K562 (cell line): ENCODE measurements at regions not wholly inside any gene's neighbourhood (a gene's known extent, or its start where the extent isn't known, plus 50 kb on each side); places are given as distances from the start of the nearest gene placed in this dataset.

Experiments
- ATAC-seq: fragments of 200-7000 bp; cut with Tn5 transposase; 3 replicates; pipeline ENCODE4 v1.9.1; 2020; ENCODE audit warnings: moderate library complexity
- BruUV-seq: library from RNA; stranded (reverse); fragments of 400-500 nt; replicated peaks from 2 replicates; lab custom pipeline; 2021; lab: Mats Ljungman, UMichigan
- CTCF ChIA-PET: fragments of 300-600 bp; formaldehyde crosslinking; extraction: SDS; loops from one replicate; lab custom pipeline; 2021; ENCODE audit warnings: low intra/inter-chr PET ratio; lab: Yijun Ruan, JAX
- POLR2A ChIA-PET: fragments of 300-600, 350-650 bp; sonication (Branson Sonifier 250); formaldehyde crosslinking; extraction: SDS; loops from one replicate; lab custom pipeline; 2021; ENCODE audit warnings: antibody characterized with exemption, inconsistent platforms; lab: Yijun Ruan, JAX
- DNase-seq, 4 experiments: peaks; one replicate each; pipeline versions ENCODE4 v3.0.0 to v3.0.0-alpha.2; 2011 to 2018; ENCODE audit warnings: low spot score in 3 of 4, mixed read lengths in 3 of 4; ENCODE audit errors: extremely low read depth in 1 of 4
- FAIRE-seq: peaks from 2 replicates; lab custom pipeline; 2011; peaks lifted over from hg19 to GRCh38; lab: Jason Lieb, UNC
- H2AFZ ChIP-seq: 2 replicates; pipeline ENCODE4 v1.6.0; 2011; ENCODE audit warnings: low read depth, low read length, control low read depth, inconsistent platforms
- H3K27ac ChIP-seq: fragments of 200-600 bp; 3 replicates; pipeline ENCODE4 v1.8.0; 2011; ENCODE audit warnings: low read depth, mild to moderate bottlenecking, control low read depth, inconsistent platforms, low read length, moderate library complexity, mixed read lengths; ENCODE audit errors: extremely low read depth
- H3K27me3 ChIP-seq, 2 experiments: fragments of 300-600 bp in 1 of 2; 2 replicates in 1 of 2; 3 replicates in 1 of 2; pipeline versions ENCODE4 v1.6.0 to v1.8.0; 2011; ENCODE audit warnings: inconsistent platforms in 2 of 2, low read length in 2 of 2, mild to moderate bottlenecking in 1 of 2, mixed read lengths in 1 of 2, moderate library complexity in 1 of 2; ENCODE audit not compliant: control insufficient read depth in 2 of 2, insufficient read depth in 2 of 2
- H3K36me3 ChIP-seq: fragments of 300-600 bp; 3 replicates; pipeline ENCODE4 v1.8.0; 2011; ENCODE audit warnings: mild to moderate bottlenecking, low read length, inconsistent platforms; ENCODE audit not compliant: control insufficient read depth, insufficient read depth
- H3K4me1 ChIP-seq, 2 experiments: fragments of 200-600 bp in 1 of 2; replicated peaks in 1 of 2; 2 replicates in 1 of 2; 3 replicates in 1 of 2; pipeline versions ENCODE4 v1.5.1 to v1.8.0; 2011; ENCODE audit warnings: inconsistent platforms in 2 of 2, low read length in 2 of 2, mild to moderate bottlenecking in 1 of 2, mixed read lengths in 1 of 2, moderate library complexity in 1 of 2; ENCODE audit not compliant: control insufficient read depth in 2 of 2, insufficient read depth in 2 of 2
- H3K4me2 ChIP-seq: 2 replicates; pipeline ENCODE4 v1.6.1; 2011; ENCODE audit warnings: low read length, control low read depth, inconsistent platforms, mixed read lengths; ENCODE audit not compliant: insufficient read depth
- H3K4me3 ChIP-seq: fragments of 200-600 bp; sonication (generic), shearing (Covaris generic); 2 replicates; pipeline ENCODE4 v1.5.1; 2016; ENCODE audit warnings: control low read depth, inconsistent platforms
- H3K79me2 ChIP-seq: fragments of 200-600 bp; 3 replicates; pipeline ENCODE4 v1.8.0; 2011; ENCODE audit warnings: low read length, inconsistent platforms; ENCODE audit not compliant: control insufficient read depth, insufficient read depth
- H3K9ac ChIP-seq, 2 experiments: 2 replicates each; pipeline versions ENCODE4 v1.6.0 to v1.6.1; 2011; ENCODE audit warnings: low read depth in 2 of 2, low read length in 2 of 2, control low read depth in 1 of 2, inconsistent platforms in 1 of 2, mild to moderate bottlenecking in 1 of 2, mixed read lengths in 1 of 2; ENCODE audit not compliant: insufficient read depth in 1 of 2
- H3K9me1 ChIP-seq: one replicate; pipeline ENCODE4 v1.6.0; 2011; ENCODE audit warnings: inconsistent platforms, mild to moderate bottlenecking, low read length, moderate library complexity; ENCODE audit not compliant: control insufficient read depth, insufficient read depth
- H3K9me3 ChIP-seq: replicated peaks from 2 replicates; pipeline ENCODE4 v1.5.1; 2011; ENCODE audit warnings: low read depth, low read length, inconsistent platforms; ENCODE audit not compliant: control insufficient read depth, insufficient read depth
- H4K20me1 ChIP-seq: replicated peaks from 2 replicates; pipeline ENCODE4 v1.6.1; 2011; ENCODE audit warnings: low read length, inconsistent platforms, mixed read lengths; ENCODE audit not compliant: control insufficient read depth, insufficient read depth
- MBD2 ChIP-seq: sonication (generic); IDR thresholded peaks from 2 replicates; pipeline ENCODE4 v1.6.1; 2016; ENCODE audit warnings: low read depth, borderline replicate concordance
- MLLT1 ChIP-seq, 2 experiments: fragments of 450-650 bp; IDR thresholded peaks; 2 replicates each; pipeline ENCODE4 v1.6.1; 2016
- PHTF2 ChIP-seq: fragments of 250-450 bp; sonication (Bioruptor Pico); IDR thresholded peaks from 2 replicates; pipeline ENCODE4 v1.5.0; 2021; ENCODE audit warnings: mild to moderate bottlenecking
- POLR2A ChIP-seq: fragments of 450-650 bp; conservative IDR thresholded peaks from 2 replicates; pipeline ENCODE4 v1.6.1; 2016
- USF1 ChIP-seq: sonication (generic); formaldehyde crosslinking; IDR thresholded peaks from 2 replicates; pipeline ENCODE4 v1.9.0; 2022; ENCODE audit warnings: mild to moderate bottlenecking, missing genetic modification reagents
- ZBTB12 ChIP-seq: fragments of 250-450 bp; sonication (Bioruptor Pico); IDR thresholded peaks from 2 replicates; pipeline ENCODE4 v1.4.0; 2020
- ZNF277 ChIP-seq: fragments of 250-450 bp; sonication (Bioruptor Pico); IDR thresholded peaks from 2 replicates; pipeline ENCODE4 v1.8.0; 2022; ENCODE audit warnings: inconsistent platforms, mild to moderate bottlenecking, moderate library complexity, borderline replicate concordance
- ZNF324 ChIP-seq: fragments of 250-450 bp; sonication (Bioruptor Pico); IDR thresholded peaks from 2 replicates; pipeline ENCODE4 v1.4.0; 2020; ENCODE audit warnings: mild to moderate bottlenecking
- WGBS: fragments of 100-300 bp; shearing (Covaris generic); methylation state at CpG from one replicate; pipeline ENCODE4 v1.1.6; 2016; ENCODE audit warnings: low coverage, mixed read lengths; ENCODE audit not compliant: insufficient coverage; ENCODE audit errors: missing lambda C conversion rate; 5-methylcytosine and 5-hydroxymethylcytosine counted together
- in situ Hi-C: fragments of 300-500 bp; cut with MboI; formaldehyde crosslinking; loops from 4 replicates; pipeline ENCODE4 v1.15.0; 2018; ENCODE audit warnings: inconsistent platforms, mixed read lengths
- intact Hi-C: fragments of 100-400 bp; cut with micrococcal nuclease; formaldehyde crosslinking; loops from 2 replicates; pipeline ENCODE4 v1.14.2; 2022

- H3K9me3 ChIP-seq = no peaks in the 10 kb centered on the region
- H3K36me3 ChIP-seq = no peaks in the 10 kb centered on the region
- H3K4me1 ChIP-seq = no peaks in the 10 kb centered on the region
- DNase-seq (no peak), ATAC-seq (no peak), FAIRE-seq (no peak)
- no peak overlapping the region for H2AFZ ChIP-seq
- no peaks in the 10 kb centered on the region for H3K79me2 ChIP-seq
- H3K4me2 ChIP-seq = no peak overlapping the region
- H3K27ac ChIP-seq = no peak overlapping the region
- BruUV-seq = no TSS peak
- no peaks in the 10 kb centered on the region for H3K27me3 ChIP-seq
- POLR2A ChIA-PET = no interaction called here
- CTCF ChIA-PET = no interaction called here
- in situ Hi-C loops (loop anchor here (25.0 kb wide), 2 partner anchors 535 to 985 kb away; no protein-coding TSS in a partner anchor), intact Hi-C loops (no loop called here)
- 0% methylated on average over 2 of the region's 2 CpGs for WGBS
- no peak overlapping the region for H3K9ac ChIP-seq
- no peaks in the 10 kb centered on the region for H4K20me1 ChIP-seq
- no peaks in the 10 kb centered on the region for H3K9me1 ChIP-seq
- H3K4me3 ChIP-seq = no peak overlapping the region
- TF ChIP-seq PHTF2 (CRISPR knock-in tag) (no peak), POLR2A (no peak), MBD2 (no peak), MLLT1 (IDR thresholded peaks at IDR 0.05) (no peak), ZNF324 (CRISPR knock-in tag) (no peak), USF1 (CRISPR knock-in tag) (no peak), ZBTB12 (CRISPR knock-in tag) (no peak), ZNF277 (CRISPR knock-in tag) (no peak)
Measured at GRCh38 chr2:217521820-217522219, 481.0 kb downstream of the TNS1 start.
